ENCODE measurements at regions not wholly inside any gene's neighbourhood (a gene's known extent, or its start where the extent isn't known, plus 50 kb on each side); places are given as distances from the start of the nearest gene placed in this dataset.

- CTCF ChIA-PET, result interaction anchor here (0.7 kb wide), 1 partner anchor 314 kb away, joined by 3 read pairs; no protein-coding TSS in a partner anchor
- H3K27me3 ChIP-seq (ENCODE audit: low read length), result no peaks in the 10 kb centered on the region
Observed at GRCh38 chr2:200243441-200243840, 63.1 kb upstream of the SPATS2L start.

GRCh38 chr2:200244111-200244510, 62.4 kb upstream of the SPATS2L start:
- CTCF ChIA-PET, result no interaction called here
- Histone ChIP-seq H3K27me3 (ENCODE audit: low read length) (no peaks in the 10 kb centered on the region), H3K36me3 (ENCODE audit: low read depth, low read length) (no peaks in the 10 kb centered on the region), H3K4me2 (ENCODE audit: low read length) (no peak overlapping the region), H2AFZ (ENCODE audit: low read length) (no peak overlapping the region), H3K4me1 (ENCODE audit: insufficient read depth, low read length) (no peaks in the 10 kb centered on the region), H3K4me3 (ENCODE audit: low read length) (no peak overlapping the region), H4K20me1 (ENCODE audit: low read length) (no peaks in the 10 kb centered on the region), H3K27ac (ENCODE audit: low read length) (no peak overlapping the region), H3K79me2 (ENCODE audit: low read length) (no peaks in the 10 kb centered on the region), H3F3A (ENCODE audit: low read length, unreplicated experiment) (no peaks in the 10 kb centered on the region), H3K9me3 (ENCODE audit: low read length) (no peaks in the 10 kb centered on the region), H3K9ac (ENCODE audit: low read length) (no peak overlapping the region), H3K9me2 (replicated peaks; ENCODE audit: low read length) (no peaks in the 10 kb centered on the region)
- no peak for ATAC-seq
- BruUV-seq (replicated peaks), result no TSS peak
- intact Hi-C loops (cut with micrococcal nuclease), result no loop called here
- no peak for TF ChIP-seq CTCF (conservative IDR thresholded peaks at IDR 0.05; ENCODE audit: low read depth, low read length)
- no peak for TF ChIP-seq EZH2 (IDR thresholded peaks at IDR 0.05; ENCODE audit: low read length, unreplicated experiment)
- TF ChIP-seq EZH2phosphoT487 (IDR thresholded peaks at IDR 0.05; ENCODE audit: borderline replicate concordance, low read length), result no peak
- DNase-seq, result no peak
- POLR2A ChIA-PET (ENCODE audit: unreplicated experiment), result interaction anchor here (0.6 kb wide), 1 partner anchor 49 kb away, joined by 7 read pairs; no protein-coding TSS in a partner anchor

More at GRCh38 chr2:200243441-200243840, 63.1 kb upstream of the SPATS2L start:
- H3F3A ChIP-seq (ENCODE audit: low read length, unreplicated experiment), result no peaks in the 10 kb centered on the region
- no peak overlapping the region for H3K27ac ChIP-seq (ENCODE audit: low read length)
- no peaks in the 10 kb centered on the region for H3K9me3 ChIP-seq (ENCODE audit: low read length)
- no peaks in the 10 kb centered on the region for H3K36me3 ChIP-seq (ENCODE audit: low read depth, low read length)
- H3K4me1 ChIP-seq (ENCODE audit: insufficient read depth, low read length), result no peaks in the 10 kb centered on the region
- ATAC-seq (no peak), DNase-seq (no peak)
- TF ChIP-seq EZH2 (IDR thresholded peaks at IDR 0.05; ENCODE audit: low read length, unreplicated experiment) (no peak), CTCF (conservative IDR thresholded peaks at IDR 0.05; ENCODE audit: low read depth, low read length) (no peak), EZH2phosphoT487 (IDR thresholded peaks at IDR 0.05; ENCODE audit: borderline replicate concordance, low read length) (no peak)
- H3K4me3 ChIP-seq (ENCODE audit: low read length), result no peak overlapping the region
- H3K9me2 ChIP-seq (replicated peaks; ENCODE audit: low read length), result no peaks in the 10 kb centered on the region
- intact Hi-C loops (cut with micrococcal nuclease), result no loop called here
- H3K9ac ChIP-seq (ENCODE audit: low read length), result no peak overlapping the region
- H3K4me2 ChIP-seq (ENCODE audit: low read length), result no peak overlapping the region
- no peaks in the 10 kb centered on the region for H3K79me2 ChIP-seq (ENCODE audit: low read length)
- BruUV-seq (replicated peaks), result no TSS peak
- H4K20me1 ChIP-seq (ENCODE audit: low read length), result no peaks in the 10 kb centered on the region
- POLR2A ChIA-PET (ENCODE audit: unreplicated experiment), result interaction anchor here (0.6 kb wide), 1 partner anchor 48 kb away, joined by 7 read pairs; no protein-coding TSS in a partner anchor
- no peak overlapping the region for H2AFZ ChIP-seq (ENCODE audit: low read length)

- Histone ChIP-seq H3K27me3 (ENCODE audit: low read length) (no peaks in the 10 kb centered on the region), H3K9me3 (ENCODE audit: low read length) (no peaks in the 10 kb centered on the region), H3K4me3 (ENCODE audit: low read length) (no peak overlapping the region), H3K9me2 (replicated peaks; ENCODE audit: low read length) (no peaks in the 10 kb centered on the region), H3K79me2 (ENCODE audit: low read length) (no peaks in the 10 kb centered on the region), H4K20me1 (ENCODE audit: low read length) (no peaks in the 10 kb centered on the region), H3K27ac (ENCODE audit: low read length) (no peak overlapping the region), H3F3A (ENCODE audit: low read length, unreplicated experiment) (no peaks in the 10 kb centered on the region), H3K9ac (ENCODE audit: low read length) (no peak overlapping the region), H3K4me2 (ENCODE audit: low read length) (no peak overlapping the region), H3K4me1 (ENCODE audit: insufficient read depth, low read length) (peaks cover 1% of the 10 kb centered on the region; the same call in 1 of the 2 replicates), H2AFZ (ENCODE audit: low read length) (no peak overlapping the region), H3K36me3 (ENCODE audit: low read depth, low read length) (no peaks in the 10 kb centered on the region)
- TF ChIP-seq EZH2phosphoT487 (IDR thresholded peaks at IDR 0.05; ENCODE audit: borderline replicate concordance, low read length) (no peak), EZH2 (IDR thresholded peaks at IDR 0.05; ENCODE audit: low read length, unreplicated experiment) (no peak), CTCF (conservative IDR thresholded peaks at IDR 0.05; ENCODE audit: low read depth, low read length) (no peak)
- intact Hi-C loops (cut with micrococcal nuclease), result no loop called here
- ChIA-PET POLR2A (ENCODE audit: unreplicated experiment) (no interaction called here), CTCF (no interaction called here)
- DNase-seq (no peak), ATAC-seq (no peak)
- no TSS peak for BruUV-seq (replicated peaks)
Observed at GRCh38 chr2:200247494-200247893, 59.0 kb upstream of the SPATS2L start.
